K562 (cell line): ENCODE measurements at regions not wholly inside any gene's neighbourhood (a gene's known extent, or its start where the extent isn't known, plus 50 kb on each side); places are given as distances from the start of the nearest gene placed in this dataset.

Experiments
- SMAD3 ChIP-seq: fragments of 450-650 bp; formaldehyde crosslinking; conservative IDR thresholded peaks from 2 replicates; pipeline ENCODE4 v1.4.0; 2020; ENCODE audit warnings: mild to moderate bottlenecking
- SRSF7 ChIP-seq: fragments of 200-400 bp; formaldehyde crosslinking; optimal IDR thresholded peaks from 2 replicates; pipeline ENCODE3; 2017; ENCODE audit warnings: mild to moderate bottlenecking, low read depth, low read length
- ZFP1 ChIP-seq: fragments of 450-650 bp; formaldehyde crosslinking; IDR thresholded peaks from 2 replicates; pipeline ENCODE4 v1.4.0; 2020; ENCODE audit warnings: mild to moderate bottlenecking, mixed read lengths
- ZNF282 ChIP-seq: sonication (generic); formaldehyde crosslinking; IDR thresholded peaks from 2 replicates; pipeline ENCODE4 v1.8.1; 2023; ENCODE audit warnings: missing genetic modification reagents
- TF ChIP-seq, protein P1 (sequence below), 2 experiments: IDR thresholded peaks in 1 of 2; conservative IDR thresholded peaks in 1 of 2; 2 replicates each; pipeline ENCODE4 v1.6.1; 2016; ENCODE audit warnings: low read depth in 2 of 2, mild to moderate bottlenecking in 1 of 2, missing compliant biosample characterization in 1 of 2, missing genetic modification characterization in 1 of 2, moderate library complexity in 1 of 2
- TF ChIP-seq, protein P2 (sequence below): sonication (generic); formaldehyde crosslinking; IDR thresholded peaks from 2 replicates; pipeline ENCODE4 v1.8.1; 2022; ENCODE audit warnings: missing genetic modification reagents

DNA sequence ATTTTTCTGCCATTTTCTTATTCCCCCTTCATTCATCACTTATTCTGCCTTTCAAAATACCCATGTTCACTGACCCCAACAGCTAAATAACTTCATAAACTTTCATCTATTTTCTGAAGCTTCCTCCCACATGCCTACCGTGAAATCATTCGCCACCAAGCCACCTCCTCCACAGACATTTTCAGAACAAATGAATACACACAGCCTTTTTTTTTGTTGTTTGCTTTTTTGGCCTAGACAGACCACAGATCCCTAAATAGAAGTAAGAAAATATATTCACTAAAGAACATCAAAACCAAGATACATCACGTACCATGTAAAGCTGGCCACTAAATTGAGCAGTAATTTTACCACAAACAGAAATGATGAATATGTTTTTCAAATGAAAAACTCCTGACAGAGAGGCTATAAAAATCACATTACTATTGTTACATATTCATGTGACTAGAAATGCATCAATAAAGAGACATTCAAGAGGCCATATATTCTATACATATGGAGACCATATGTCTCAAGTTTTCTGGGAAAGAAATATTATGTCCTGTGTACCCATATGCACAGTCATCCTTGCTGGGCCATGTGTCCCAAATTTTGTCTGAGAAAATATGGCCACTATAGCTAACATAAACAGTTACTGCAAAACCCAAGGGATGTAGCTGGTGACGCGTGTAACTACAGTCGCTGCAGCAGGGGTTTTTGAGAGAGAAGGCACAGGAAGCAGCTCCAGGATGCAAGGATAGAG, 200.3 kb downstream of the FBXO15 start (continued):
- TF ChIP-seq, protein P1, sequence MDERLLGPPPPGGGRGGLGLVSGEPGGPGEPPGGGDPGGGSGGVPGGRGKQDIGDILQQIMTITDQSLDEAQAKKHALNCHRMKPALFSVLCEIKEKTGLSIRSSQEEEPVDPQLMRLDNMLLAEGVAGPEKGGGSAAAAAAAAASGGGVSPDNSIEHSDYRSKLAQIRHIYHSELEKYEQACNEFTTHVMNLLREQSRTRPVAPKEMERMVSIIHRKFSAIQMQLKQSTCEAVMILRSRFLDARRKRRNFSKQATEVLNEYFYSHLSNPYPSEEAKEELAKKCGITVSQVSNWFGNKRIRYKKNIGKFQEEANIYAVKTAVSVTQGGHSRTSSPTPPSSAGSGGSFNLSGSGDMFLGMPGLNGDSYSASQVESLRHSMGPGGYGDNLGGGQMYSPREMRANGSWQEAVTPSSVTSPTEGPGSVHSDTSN (CRISPR knock-in tag; IDR thresholded peaks at IDR 0.05; ENCODE audit: low read depth), result no peak
- TF ChIP-seq, protein P1 (tag; conservative IDR thresholded peaks at IDR 0.05; ENCODE audit: low read depth), result no peak
- TF ChIP-seq, protein P2, sequence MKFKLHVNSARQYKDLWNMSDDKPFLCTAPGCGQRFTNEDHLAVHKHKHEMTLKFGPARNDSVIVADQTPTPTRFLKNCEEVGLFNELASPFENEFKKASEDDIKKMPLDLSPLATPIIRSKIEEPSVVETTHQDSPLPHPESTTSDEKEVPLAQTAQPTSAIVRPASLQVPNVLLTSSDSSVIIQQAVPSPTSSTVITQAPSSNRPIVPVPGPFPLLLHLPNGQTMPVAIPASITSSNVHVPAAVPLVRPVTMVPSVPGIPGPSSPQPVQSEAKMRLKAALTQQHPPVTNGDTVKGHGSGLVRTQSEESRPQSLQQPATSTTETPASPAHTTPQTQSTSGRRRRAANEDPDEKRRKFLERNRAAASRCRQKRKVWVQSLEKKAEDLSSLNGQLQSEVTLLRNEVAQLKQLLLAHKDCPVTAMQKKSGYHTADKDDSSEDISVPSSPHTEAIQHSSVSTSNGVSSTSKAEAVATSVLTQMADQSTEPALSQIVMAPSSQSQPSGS (CRISPR knock-in tag), result no peak
- no peak for TF ChIP-seq ZFP1
- TF ChIP-seq SMAD3 (CRISPR knock-in tag), result no peak
- no peak for TF ChIP-seq ZNF282 (CRISPR knock-in tag)
- TF ChIP-seq SRSF7, result no peak
